Trophoblast cell (in vitro differentiated cells and primary cell): ENCODE measurements at regions not wholly inside any gene's neighbourhood (a gene's known extent, or its start where the extent isn't known, plus 50 kb on each side); places are given as distances from the start of the nearest gene placed in this dataset.

Experiments
- DNase-seq, 2 donors: peaks; one replicate each; pipeline ENCODE4 v3.0.0-alpha.2; 2016
- H2AFZ ChIP-seq: 2 replicates; pipeline ENCODE4 v1.6.1; 2013; ENCODE audit warnings: low read length, moderate library complexity, mild to moderate bottlenecking; ENCODE audit not compliant: insufficient read depth, poor library complexity
- H2AK5ac ChIP-seq: 2 replicates; pipeline ENCODE4 v1.6.1; 2013; ENCODE audit warnings: mild to moderate bottlenecking, low read length
- H2BK120ac ChIP-seq: 2 replicates; pipeline ENCODE4 v1.6.1; 2013; ENCODE audit warnings: low read length, mild to moderate bottlenecking, moderate library complexity; ENCODE audit not compliant: insufficient read depth, poor library complexity
- H2BK12ac ChIP-seq: 2 replicates; pipeline ENCODE4 v1.6.1; 2013; ENCODE audit warnings: mild to moderate bottlenecking, low read length, moderate library complexity
- H2BK5ac ChIP-seq: 2 replicates; pipeline ENCODE4 v1.6.1; 2013; ENCODE audit warnings: low read length, low read depth, moderate library complexity, mild to moderate bottlenecking; ENCODE audit not compliant: poor library complexity
- H3K14ac ChIP-seq: 2 replicates; pipeline ENCODE4 v1.6.1; 2013; ENCODE audit warnings: mild to moderate bottlenecking, low read length
- H3K18ac ChIP-seq: 2 replicates; pipeline ENCODE4 v1.6.1; 2013; ENCODE audit warnings: mild to moderate bottlenecking, low read length
- H3K23ac ChIP-seq: 2 replicates; pipeline ENCODE4 v1.6.1; 2013; ENCODE audit warnings: low read length
- H3K27ac ChIP-seq: 2 replicates; pipeline ENCODE4 v1.5.1; 2013; ENCODE audit warnings: low read depth, mild to moderate bottlenecking, inconsistent platforms, low read length, moderate library complexity
- H3K27me3 ChIP-seq: 2 replicates; pipeline ENCODE4 v1.6.1; 2013; ENCODE audit warnings: inconsistent platforms, mild to moderate bottlenecking, low read length, moderate library complexity; ENCODE audit not compliant: insufficient read depth
- H3K36me3 ChIP-seq, 2 experiments: 1 replicate in 1 of 2; 2 replicates in 1 of 2; pipeline ENCODE4 v1.6.1; 2013; ENCODE audit warnings: low read length in 2 of 2, mild to moderate bottlenecking in 2 of 2, moderate library complexity in 1 of 2; ENCODE audit not compliant: insufficient read depth in 2 of 2, control insufficient read depth in 1 of 2
- H3K4ac ChIP-seq: 2 replicates; pipeline ENCODE4 v1.6.1; 2013; ENCODE audit warnings: low read depth, mild to moderate bottlenecking, low read length, moderate library complexity
- H3K4me1 ChIP-seq, 2 experiments: 1 replicate in 1 of 2; 2 replicates in 1 of 2; pipeline ENCODE4 v1.6.1; 2013; ENCODE audit warnings: low read length in 2 of 2, mild to moderate bottlenecking in 2 of 2, moderate library complexity in 1 of 2; ENCODE audit not compliant: insufficient read depth in 2 of 2, control insufficient read depth in 1 of 2
- H3K4me2 ChIP-seq: 2 replicates; pipeline ENCODE4 v1.6.1; 2013; ENCODE audit warnings: inconsistent platforms, mild to moderate bottlenecking, low read length, moderate library complexity
- H3K4me3 ChIP-seq: 2 replicates; pipeline ENCODE4 v1.5.1; 2013; ENCODE audit warnings: mild to moderate bottlenecking, low read depth, low read length, inconsistent platforms
- H3K79me1 ChIP-seq: one replicate; pipeline ENCODE4 v1.6.1; 2013; ENCODE audit warnings: low read length
- H3K79me2 ChIP-seq: 2 replicates; pipeline ENCODE4 v1.6.1; 2013; ENCODE audit warnings: low read length, mild to moderate bottlenecking; ENCODE audit not compliant: control insufficient read depth, insufficient read depth, poor library complexity
- H3K9ac ChIP-seq: 2 replicates; pipeline ENCODE4 v1.6.1; 2013; ENCODE audit warnings: mild to moderate bottlenecking, low read length
- H3K9me3 ChIP-seq: 2 replicates; pipeline ENCODE4 v1.6.1; 2013; ENCODE audit warnings: low read depth, mild to moderate bottlenecking, control low read depth, inconsistent platforms, low read length; ENCODE audit not compliant: insufficient read depth
- H4K12ac ChIP-seq: 2 replicates; pipeline ENCODE4 v1.6.1; 2013; ENCODE audit warnings: low read depth, mild to moderate bottlenecking, low read length, moderate library complexity
- H4K8ac ChIP-seq: 2 replicates; pipeline ENCODE4 v1.6.1; 2013; ENCODE audit warnings: low read depth, mild to moderate bottlenecking, low read length, moderate library complexity
- H4K91ac ChIP-seq: one replicate; pipeline ENCODE4 v1.6.1; 2013; ENCODE audit warnings: low read depth, mild to moderate bottlenecking, low read length, moderate library complexity
- WGBS: extraction: QIAGEN DNeasy Blood & Tissue Kit; methylation state at CpG from one replicate; pipeline ENCODE4 v1.1.7; 2013; ENCODE audit warnings: missing lambda C conversion rate; ENCODE audit not compliant: insufficient read length, insufficient coverage; ENCODE audit errors: extremely low coverage; 5-methylcytosine and 5-hydroxymethylcytosine counted together

GRCh38 chr16:86825631-86826030 lies 247.3 kb downstream of the FOXL1 start:
- Histone ChIP-seq H2AK5ac (no peak overlapping the region), H3K36me3 (no peaks in the 10 kb centered on the region), H4K12ac (no peak overlapping the region), H3K27ac (no peak overlapping the region), H3K14ac (no peak overlapping the region), H3K79me2 (no peaks in the 10 kb centered on the region), H2AFZ (no peak overlapping the region), H3K27me3 (no peaks in the 10 kb centered on the region), H3K9me3 (peaks cover 4% of the 10 kb centered on the region), H3K4ac (no peak overlapping the region), H3K79me1 (no peaks in the 10 kb centered on the region), H2BK12ac (no peak overlapping the region), H3K9ac (no peak overlapping the region), H3K4me2 (no peak overlapping the region), H2BK120ac (no peak overlapping the region), H3K4me3 (no peak overlapping the region), H2BK5ac (no peak overlapping the region), H3K23ac (no peak overlapping the region), H3K18ac (no peak overlapping the region), H3K4me1 (peaks cover 0 to 2% of the 10 kb centered on the region in 2 experiments), H4K91ac (no peak overlapping the region), H4K8ac (no peak overlapping the region)
- no peak for DNase-seq
- WGBS: no CpG with 5 or more reads among the region's 4 CpGs

GRCh38 chr16:86826941-86827340 lies 248.6 kb downstream of the FOXL1 start:
- H3K4me2 ChIP-seq: no peak overlapping the region
- no peaks in the 10 kb centered on the region for H3K79me1 ChIP-seq
- H3K4ac ChIP-seq: no peak overlapping the region
- DNase-seq: no peak
- no peak overlapping the region for H2AK5ac ChIP-seq
- H3K18ac ChIP-seq: no peak overlapping the region
- H3K27me3 ChIP-seq: no peaks in the 10 kb centered on the region
- H4K12ac ChIP-seq: no peak overlapping the region
- no peak overlapping the region for H2BK5ac ChIP-seq
- H3K14ac ChIP-seq: no peak overlapping the region
- H3K9me3 ChIP-seq: peaks cover 4% of the 10 kb centered on the region
- H3K9ac ChIP-seq: no peak overlapping the region
- H3K79me2 ChIP-seq: no peaks in the 10 kb centered on the region
- H2AFZ ChIP-seq: no peak overlapping the region
- H3K23ac ChIP-seq: no peak overlapping the region
- no peaks in the 10 kb centered on the region for H3K36me3 ChIP-seq
- no peak overlapping the region for H4K91ac ChIP-seq
- no peak overlapping the region for H2BK12ac ChIP-seq
- peaks cover 0 to 2% of the 10 kb centered on the region in 2 experiments for H3K4me1 ChIP-seq
- no peak overlapping the region for H3K27ac ChIP-seq
- no peak overlapping the region for H4K8ac ChIP-seq
- no peak overlapping the region for H3K4me3 ChIP-seq
- no CpG with 5 or more reads among the region's 14 CpGs for WGBS
- no peak overlapping the region for H2BK120ac ChIP-seq

GRCh38 chr16:86827521-86827920 lies 249.2 kb downstream of the FOXL1 start:
- Histone ChIP-seq H3K23ac (no peak overlapping the region), H3K4ac (no peak overlapping the region), H3K9ac (no peak overlapping the region), H3K4me1 (peaks cover 0 to 2% of the 10 kb centered on the region in 2 experiments), H2AK5ac (no peak overlapping the region), H3K14ac (no peak overlapping the region), H2BK12ac (no peak overlapping the region), H3K27me3 (no peaks in the 10 kb centered on the region), H3K4me2 (no peak overlapping the region), H3K27ac (no peak overlapping the region), H2BK120ac (no peak overlapping the region), H4K91ac (no peak overlapping the region), H2BK5ac (no peak overlapping the region), H3K9me3 (peaks cover 4% of the 10 kb centered on the region), H4K12ac (no peak overlapping the region), H3K18ac (no peak overlapping the region), H2AFZ (no peak overlapping the region), H3K4me3 (no peak overlapping the region), H3K36me3 (no peaks in the 10 kb centered on the region), H3K79me1 (no peaks in the 10 kb centered on the region), H3K79me2 (no peaks in the 10 kb centered on the region), H4K8ac (no peak overlapping the region)
- DNase-seq: no peak
- no CpG with 5 or more reads among the region's 12 CpGs for WGBS

GRCh38 chr16:86828202-86828601 lies 249.9 kb downstream of the FOXL1 start:
- no peaks in the 10 kb centered on the region for H3K36me3 ChIP-seq
- no peaks in the 10 kb centered on the region for H3K79me2 ChIP-seq
- peaks cover 4% of the 10 kb centered on the region for H3K9me3 ChIP-seq
- H3K4me3 ChIP-seq: no peak overlapping the region
- no peak overlapping the region for H4K91ac ChIP-seq
- H3K23ac ChIP-seq: no peak overlapping the region
- no peak overlapping the region for H4K12ac ChIP-seq
- no peak for DNase-seq
- no peak overlapping the region for H2AK5ac ChIP-seq
- H2BK5ac ChIP-seq: no peak overlapping the region
- H3K18ac ChIP-seq: no peak overlapping the region
- no peak overlapping the region for H3K4me2 ChIP-seq
- no peak overlapping the region for H3K4ac ChIP-seq
- H3K4me1 ChIP-seq: peaks cover 0 to 2% of the 10 kb centered on the region in 2 experiments
- no peak overlapping the region for H2AFZ ChIP-seq
- no peaks in the 10 kb centered on the region for H3K79me1 ChIP-seq
- no peak overlapping the region for H2BK120ac ChIP-seq
- WGBS: no CpG with 5 or more reads among the region's 6 CpGs
- H3K14ac ChIP-seq: no peak overlapping the region
- H3K27ac ChIP-seq: no peak overlapping the region
- no peaks in the 10 kb centered on the region for H3K27me3 ChIP-seq
- H2BK12ac ChIP-seq: no peak overlapping the region
- no peak overlapping the region for H4K8ac ChIP-seq
- no peak overlapping the region for H3K9ac ChIP-seq
